Islet precursor cell (in vitro differentiated cells): ENCODE measurements at regions not wholly inside any gene's neighbourhood (a gene's known extent, or its start where the extent isn't known, plus 50 kb on each side); places are given as distances from the start of the nearest gene placed in this dataset.

Source experiments
- DNase-seq: peaks from one replicate; pipeline ENCODE4 v3.0.0-alpha.2; 2018

GRCh38 chr4:67106861-67107460 lies 438.3 kb downstream of the CENPC start:
- peak; percentile 80 for DNase-seq

DNA sequence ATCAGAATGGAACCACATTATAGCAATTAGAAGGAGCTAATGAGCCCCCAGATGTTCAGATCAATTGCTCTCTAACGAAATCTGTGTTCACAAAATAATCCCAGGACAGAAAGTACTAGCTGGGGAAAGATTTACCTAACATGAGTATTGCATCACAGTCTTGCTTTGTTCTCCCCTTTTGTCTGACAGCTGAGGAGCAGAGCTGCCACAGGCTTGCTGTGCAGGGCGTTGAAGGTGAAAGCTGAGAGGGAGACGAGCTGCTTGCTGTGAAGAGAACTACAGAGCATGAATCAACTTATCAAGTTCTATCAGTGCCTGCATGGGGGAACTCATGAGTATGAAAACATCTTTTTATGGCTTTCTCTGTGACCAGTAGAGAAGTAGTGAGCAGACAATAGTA lies 441.2 kb downstream of the CENPC start:
- no peak for DNase-seq

DNA sequence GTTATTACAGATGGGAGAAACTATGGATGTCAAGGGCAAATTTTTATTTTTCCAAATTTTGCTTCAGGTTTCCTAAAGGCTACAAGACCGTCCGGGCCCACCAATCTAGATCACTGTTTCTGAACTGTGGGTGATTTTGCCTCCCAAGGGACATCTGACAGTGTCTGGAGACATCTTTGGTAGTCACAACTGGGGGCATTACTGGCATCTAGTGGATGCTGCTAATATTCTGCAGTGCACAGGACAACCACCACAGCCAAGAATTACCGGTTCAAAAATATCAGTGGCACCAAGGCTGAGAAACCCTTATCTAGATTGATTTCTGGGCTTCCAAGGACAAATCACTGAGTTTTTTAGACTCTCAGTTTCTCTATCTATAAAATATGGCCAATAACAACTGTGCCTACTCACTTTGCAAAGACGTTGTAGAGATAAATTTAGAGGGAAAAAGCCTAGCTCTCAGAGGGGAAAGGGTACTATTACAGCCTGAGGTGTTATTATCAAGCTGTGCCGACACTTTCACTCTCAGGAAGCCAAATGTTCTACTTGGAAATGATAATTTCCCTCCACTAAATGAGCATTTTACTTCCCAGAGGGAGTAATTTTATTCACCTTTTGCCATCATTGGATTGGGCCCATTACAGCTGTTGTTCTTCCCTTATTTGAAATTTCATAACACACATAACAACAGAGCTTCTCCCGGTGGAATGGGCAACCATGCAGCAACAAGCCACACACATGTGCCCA lies 442.1 kb downstream of the CENPC start:
- DNase-seq = no peak

- DNase-seq = no peak
Observed at GRCh38 chr4:67101612-67102011, 443.7 kb downstream of the CENPC start.

- no peak for DNase-seq
Observed at GRCh38 chr4:67092351-67092750, 453.0 kb downstream of the CENPC start.

GRCh38 chr4:67091673-67092072 lies 453.6 kb downstream of the CENPC start:
- DNase-seq = no peak

DNA sequence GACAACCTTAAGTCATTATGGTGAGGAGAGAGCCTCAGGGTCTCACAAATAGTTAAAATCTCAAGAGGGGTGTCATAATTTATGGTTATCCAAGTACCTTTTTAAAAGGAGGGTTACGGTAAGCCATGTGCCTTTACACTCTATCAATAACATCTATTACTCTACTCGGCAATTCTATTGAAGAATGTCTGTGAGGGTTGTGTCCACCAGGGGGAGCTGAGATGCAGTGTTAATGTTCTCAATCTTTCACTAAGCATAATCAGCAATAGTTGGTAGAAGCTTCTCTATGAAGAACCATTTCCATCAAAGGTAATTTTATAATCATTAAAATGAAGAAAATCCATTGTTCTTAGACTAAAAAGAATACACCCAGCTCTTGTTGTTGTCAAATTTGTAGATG lies 457.4 kb downstream of the CENPC start:
- DNase-seq = peak; percentile 59

- DNase-seq = no peak
Observed at GRCh38 chr4:67084783-67085182, 460.5 kb downstream of the CENPC start.

DNA sequence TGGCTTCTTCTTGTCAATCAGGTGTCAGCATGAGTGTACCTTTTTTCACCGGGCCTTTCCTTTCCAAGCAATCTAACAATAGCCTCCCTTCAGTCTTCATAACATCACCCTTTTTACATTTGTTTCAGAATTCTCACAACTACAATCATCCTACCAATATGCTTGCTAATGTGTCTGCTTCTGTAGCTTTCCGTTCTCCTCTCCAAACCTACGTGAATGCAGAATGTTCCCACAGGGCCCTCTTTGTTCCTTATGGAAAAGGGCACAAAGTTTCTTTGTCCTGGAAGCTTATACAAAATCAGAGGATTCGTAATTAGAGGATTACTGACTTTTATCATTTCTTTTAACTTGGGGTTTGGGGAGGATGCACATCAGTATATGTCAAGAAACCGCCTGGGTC lies 461.8 kb downstream of the CENPC start:
- no peak for DNase-seq

GRCh38 chr4:67082746-67083145 lies 462.6 kb downstream of the CENPC start:
- no peak for DNase-seq

DNA sequence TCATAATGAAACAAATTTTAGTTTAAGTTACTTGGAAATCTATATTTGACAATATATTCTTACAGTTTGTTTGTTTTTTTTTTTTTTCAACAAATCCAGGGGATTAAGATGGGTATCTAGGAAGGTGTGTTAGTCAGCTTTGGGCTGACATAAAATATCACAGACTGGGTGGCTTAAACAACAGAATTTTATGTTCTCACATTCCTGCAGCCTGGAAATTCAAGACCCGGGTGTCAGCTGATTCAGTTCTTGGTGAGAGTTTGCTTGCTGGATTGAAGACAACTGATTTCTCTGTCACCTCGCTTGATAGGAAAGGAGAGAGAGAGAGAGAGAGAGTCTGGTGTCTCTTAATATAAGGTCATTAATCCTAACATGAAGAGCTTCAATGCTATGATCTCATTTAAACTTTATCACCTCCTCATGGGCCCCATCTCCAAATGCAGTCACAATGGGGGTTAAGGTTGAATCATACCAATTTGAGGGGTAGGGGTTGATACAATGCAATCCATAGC lies 465.2 kb downstream of the CENPC start:
- DNase-seq = no peak

DNA sequence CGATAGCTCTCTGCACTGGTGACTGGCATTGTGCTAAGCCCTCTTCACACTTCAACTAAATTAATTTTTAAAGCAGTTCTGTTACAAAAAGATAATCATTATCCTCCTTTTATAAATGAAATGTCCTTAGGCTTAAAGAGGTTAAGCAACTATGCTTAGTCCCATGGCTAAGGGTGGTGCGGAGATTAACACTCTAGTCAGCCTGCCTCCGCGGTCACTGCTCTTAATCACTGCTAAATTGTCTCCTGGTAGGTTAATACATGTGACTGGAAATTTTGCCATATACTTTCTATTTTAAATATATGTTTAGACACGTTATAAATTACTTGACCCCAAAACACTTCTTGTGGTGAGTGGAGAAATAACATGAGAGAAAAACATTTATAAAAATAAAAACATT lies 473.7 kb downstream of the CENPC start:
- DNase-seq = no peak

- DNase-seq = no peak
Observed at GRCh38 chr4:67055319-67055718, 490.0 kb downstream of the CENPC start.

- no peak for DNase-seq
Observed at GRCh38 chr4:67054896-67055295, 490.4 kb downstream of the CENPC start.

DNA sequence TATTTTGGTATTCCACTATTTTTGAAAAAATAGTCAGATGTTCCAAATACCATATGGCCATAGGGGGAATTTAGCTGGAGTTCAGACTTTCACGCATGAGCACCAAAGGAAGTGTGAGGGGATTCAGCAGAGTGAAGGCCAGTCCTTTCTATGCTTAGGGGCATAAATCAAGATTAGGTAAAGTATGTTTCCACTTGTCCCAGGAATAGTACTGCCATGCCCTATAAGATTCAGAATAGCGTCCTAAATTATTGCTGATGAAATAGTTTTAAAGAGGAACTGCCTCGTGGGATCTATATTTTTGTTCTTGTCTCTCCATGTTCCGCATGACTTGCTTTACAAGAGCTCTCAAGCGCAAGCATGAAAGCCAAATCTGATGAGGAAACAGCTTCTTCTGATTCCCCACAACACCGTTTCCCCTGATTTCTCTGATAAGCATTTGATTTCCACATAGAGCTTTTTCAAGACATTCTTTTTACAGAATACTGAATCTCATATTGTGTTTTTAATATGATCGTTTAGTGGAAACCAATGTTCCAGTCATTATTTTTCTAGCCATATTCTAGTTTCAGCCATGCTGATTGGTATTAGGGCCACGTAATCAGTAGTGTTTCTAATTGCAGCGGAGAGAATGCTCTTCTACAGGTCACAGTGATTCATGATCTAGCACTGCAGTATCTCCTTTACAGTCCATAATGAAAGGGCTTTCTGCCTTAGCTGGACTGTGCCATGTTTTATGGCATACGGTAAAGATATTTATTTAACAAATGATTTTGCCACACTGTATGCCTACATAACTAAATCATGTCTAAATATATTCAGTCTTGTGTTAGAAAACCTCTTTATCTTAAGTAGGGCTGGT lies 492.3 kb downstream of the CENPC start:
- no peak for DNase-seq

DNA sequence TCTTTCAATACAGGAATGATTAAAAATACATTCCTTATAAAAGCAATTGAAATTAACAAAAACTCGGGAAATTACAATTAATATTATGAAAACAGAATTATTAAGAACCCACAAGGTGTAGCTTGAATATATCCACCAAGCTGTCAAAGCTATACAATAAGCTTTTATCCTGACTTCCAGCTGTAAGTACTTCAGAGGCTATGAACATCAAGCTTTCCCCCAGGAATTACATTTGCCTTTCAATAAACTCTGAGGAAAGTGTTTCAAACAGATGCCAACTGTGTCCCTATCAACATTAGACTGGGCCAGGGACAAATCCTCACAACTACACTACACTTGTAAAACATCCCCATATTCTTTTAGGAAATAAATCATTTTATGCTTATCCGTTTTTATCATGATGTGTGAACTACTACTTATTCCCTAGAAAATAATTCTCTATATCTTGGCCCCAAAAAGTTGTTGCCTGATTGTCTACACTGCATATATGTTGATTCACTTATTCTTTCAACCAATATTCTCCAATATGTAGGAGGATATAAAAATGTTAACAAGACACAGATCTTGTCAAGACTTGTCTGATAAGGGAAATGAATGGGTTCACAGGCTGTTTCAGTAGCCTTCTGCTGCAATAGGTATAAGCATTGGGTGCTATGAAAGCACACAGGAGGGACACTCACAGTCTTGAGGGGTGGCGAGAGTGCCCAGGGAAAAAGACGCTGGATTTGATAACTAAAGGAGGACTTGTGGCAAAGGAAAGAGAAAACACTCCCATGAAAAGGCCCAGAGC lies 494.1 kb downstream of the CENPC start:
- no peak for DNase-seq

- no peak for DNase-seq
Observed at GRCh38 chr4:67049446-67049845, 495.9 kb downstream of the CENPC start.

- no peak for DNase-seq
Observed at GRCh38 chr4:67048530-67048929, 496.8 kb downstream of the CENPC start.

- DNase-seq = no peak
Observed at GRCh38 chr4:67040315-67040714, 505.0 kb downstream of the CENPC start.

GRCh38 chr4:67038228-67038566 lies 507.1 kb downstream of the CENPC start:
- DNase-seq = no peak

- no peak for DNase-seq
Observed at GRCh38 chr4:67037504-67038227, 507.6 kb downstream of the CENPC start.

- no peak for DNase-seq
Observed at GRCh38 chr4:67036791-67037190, 508.5 kb downstream of the CENPC start.
